NCI-H510A treated with DMSO at 0.1 percent for 48 hours (cell line): ENCODE measurements at regions not wholly inside any gene's neighbourhood (a gene's known extent, or its start where the extent isn't known, plus 50 kb on each side); places are given as distances from the start of the nearest gene placed in this dataset.
A peak's percentile ranks its signal among the peaks of the same experiment; 100 is the strongest.

Experiments used
- DNase-seq: peaks from one replicate; lab custom pipeline; 2025; lab: John Stamatoyannopoulos, UW

- DNase-seq = no peak
Observed at GRCh38 chr3:76010252-76010651, 224.9 kb upstream of the ZNF717 start.

- no peak for DNase-seq
Observed at GRCh38 chr3:76011121-76011520, 225.8 kb upstream of the ZNF717 start.

- DNase-seq = no peak
Observed at GRCh38 chr3:76015496-76015895, 230.1 kb upstream of the ZNF717 start.

- no peak for DNase-seq
Observed at GRCh38 chr3:76016111-76016510, 230.8 kb upstream of the ZNF717 start.

GRCh38 chr3:76016769-76017439 is 231.6 kb upstream of the ZNF717 start:
- DNase-seq = no peak

- DNase-seq = no peak
Observed at GRCh38 chr3:76021376-76021775, 236.0 kb upstream of the ZNF717 start.

- peak; percentile 25 for DNase-seq
Observed at GRCh38 chr3:76024640-76025039, 239.3 kb upstream of the ZNF717 start.

GRCh38 chr3:76025561-76025960 is 240.2 kb upstream of the ZNF717 start:
- DNase-seq = no peak

GRCh38 chr3:76026379-76026778 is 241.0 kb upstream of the ZNF717 start:
- no peak for DNase-seq

- no peak for DNase-seq
Observed at GRCh38 chr3:76028774-76029173, 243.4 kb upstream of the ZNF717 start.

GRCh38 chr3:76034649-76035048 is 249.3 kb upstream of the ZNF717 start:
- no peak for DNase-seq

GRCh38 chr3:76035117-76035516 is 249.8 kb upstream of the ZNF717 start:
- no peak for DNase-seq

GRCh38 chr3:76038949-76039348 is 253.6 kb upstream of the ZNF717 start:
- no peak for DNase-seq

GRCh38 chr3:76039431-76039830 is 254.1 kb upstream of the ZNF717 start:
- DNase-seq = no peak

GRCh38 chr3:76040946-76041345 is 255.6 kb upstream of the ZNF717 start:
- no peak for DNase-seq

- no peak for DNase-seq
Observed at GRCh38 chr3:76043746-76044145, 258.4 kb upstream of the ZNF717 start.

- no peak for DNase-seq
Observed at GRCh38 chr3:76044601-76045600, 259.6 kb upstream of the ZNF717 start.

GRCh38 chr3:76047368-76047767 is 262.0 kb upstream of the ZNF717 start:
- DNase-seq = no peak

- no peak for DNase-seq
Observed at GRCh38 chr3:76049776-76050175, 264.4 kb upstream of the ZNF717 start.

- DNase-seq = no peak
Observed at GRCh38 chr3:76051145-76051544, 265.8 kb upstream of the ZNF717 start.

- DNase-seq = no peak
Observed at GRCh38 chr3:76054404-76054803, 269.1 kb upstream of the ZNF717 start.

GRCh38 chr3:76061654-76062053 is 276.3 kb upstream of the ZNF717 start:
- no peak for DNase-seq

- DNase-seq = no peak
Observed at GRCh38 chr3:76063019-76063418, 277.7 kb upstream of the ZNF717 start.
